Heart left ventricle (tissue), 16 donors: ENCODE measurements at regions not wholly inside any gene's neighbourhood (a gene's known extent, or its start where the extent isn't known, plus 50 kb on each side); places are given as distances from the start of the nearest gene placed in this dataset.

Experiments used
- ATAC-seq, 4 donors: fragments of 200-7000 bp; cut with Tn5 transposase; one replicate each; pipeline ENCODE4 v1.9.1; 2020 to 2022; ENCODE audit warnings: moderate library complexity in 4 of 4, mild to moderate bottlenecking in 3 of 4, moderate number of reproducible peaks in 1 of 4
- DNase-seq, 5 donors: peaks; one replicate each; pipeline ENCODE4 v3.0.0-alpha.2; 2020
- H3K27ac ChIP-seq, 12 donors: fragments of 200-600 bp; sonication (generic) in 4 of 12; one replicate each; pipeline versions ENCODE4 v1.5.0 to v1.8.0; 2016 to 2022; ENCODE audit warnings: mild to moderate bottlenecking in 2 of 12
- H3K27me3 ChIP-seq, 9 donors: fragments of 200-600 bp; sonication (generic) in 2 of 9; one replicate each; pipeline versions ENCODE4 v1.5.1 to v1.8.0; 2016 to 2022; ENCODE audit warnings: mild to moderate bottlenecking in 3 of 9
- H3K36me3 ChIP-seq, 9 donors: fragments of 200-600 bp; sonication (generic) in 2 of 9; one replicate each; pipeline versions ENCODE4 v1.5.0 to v1.8.0; 2018 to 2022; ENCODE audit warnings: mild to moderate bottlenecking in 2 of 9
- H3K4me1 ChIP-seq, 12 donors: fragments of 200-600 bp; sonication (generic) in 4 of 12; one replicate each; pipeline versions ENCODE4 v1.5.0 to v1.8.0; 2016 to 2022; ENCODE audit warnings: mild to moderate bottlenecking in 3 of 12
- H3K4me3 ChIP-seq, 12 donors: fragments of 200-600 bp; sonication (generic) in 4 of 12; one replicate each; pipeline versions ENCODE4 v1.5.0 to v1.8.0; 2017 to 2022; ENCODE audit warnings: mild to moderate bottlenecking in 9 of 12, moderate library complexity in 4 of 12
- H3K9me3 ChIP-seq, 12 donors: fragments of 200-600 bp; sonication (generic) in 4 of 12; one replicate each; pipeline versions ENCODE4 v1.5.0 to v1.8.0; 2016 to 2022; ENCODE audit warnings: mild to moderate bottlenecking in 1 of 12
- POLR2A ChIP-seq, 2 donors: fragments of 450-650 bp; IDR thresholded peaks; one replicate each; pipeline ENCODE4 v1.6.1; 2017; ENCODE audit warnings: antibody characterized with exemption in 2 of 2, mild to moderate bottlenecking in 2 of 2, moderate library complexity in 2 of 2
- WGBS, 4 donors: extraction: QIAGEN DNeasy Blood & Tissue Kit in 2 of 4; methylation state at CpG; one replicate each; pipeline versions ENCODE4 v1.1.5 to v1.1.7; 2013 to 2018; 5-methylcytosine and 5-hydroxymethylcytosine counted together
- intact Hi-C, 10 donors: fragments of 100-400 bp; cut with DNase I; formaldehyde crosslinking; loops; one replicate each; pipeline versions ENCODE4 v1.11.1 to v1.14.2; 2022
- TF ChIP-seq, protein P1 (sequence below), 12 donors: fragments of 200-600 bp; sonication (generic) in 4 of 12; IDR thresholded peaks; one replicate each; pipeline versions ENCODE4 v1.5.0 to v1.8.0; 2018 to 2022; ENCODE audit warnings: antibody characterized with exemption in 12 of 12, mild to moderate bottlenecking in 5 of 12
- donor health status: ischemic (EF 13 %, LVEDD 7.1; RV severe dilation, severe dysfunction).
- donor health status: healthy with polysubstance abuse.
- donor health status: DM: no; HTN: yes; CAD: no.
- donor health status: DM: no; HTN: no; CAD: no.
- donor health status: ischemic (EF 25% LVEDD 6.9; RV normal size, moderate dysfunction).
- donor health status: ischemic (EF 25% LVEDD 5.7; RV mildly dilated, moderate dysfunction).
- donor health status: healthy.
- donor health status: DM: yes; HTN: yes; CAD: no.
- donor health status: ischemic (EF 35%, LVEDD 5.7; RV mildly dilated, moderate dysfunction).
- donor health status: nonischemic (EF 11% LVEDD 7.7; RV severe dilation, severe dysfunction).
- donor health status: DM: yes; HTN: yes; CAD: no.
- donor health status: PGD.
- donor health status: ischemic (EF 29% LVEDD 5.4; RV normal size, mild dysfunction).
- donor health status: nonischemic (EF 23%, LVEDD 6.1; RV moderate dilation, normal function).

DNA sequence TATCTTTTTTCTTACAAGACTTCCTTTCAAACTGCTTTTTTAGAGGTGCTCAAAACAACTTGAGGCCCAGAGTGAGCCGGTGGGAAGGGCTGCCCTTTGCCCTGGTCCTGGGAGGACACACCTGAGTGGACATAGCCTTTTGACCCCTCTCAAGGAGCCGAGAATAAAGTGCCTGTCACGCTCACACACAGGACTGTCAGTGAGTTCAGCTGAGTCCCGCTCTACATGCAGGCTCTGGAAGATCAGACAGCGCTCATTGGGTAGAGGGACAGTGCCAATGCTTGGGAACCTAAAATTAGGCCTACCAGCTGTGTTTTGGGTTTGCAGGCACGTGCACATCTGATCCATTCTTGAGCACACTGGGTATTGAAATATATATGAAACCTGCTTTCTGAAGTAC lies 387.8 kb downstream of the CD83 start:
- WGBS, 4 donors, result 82 to 86% (median 84%) methylated on average over 6 of the region's 6 CpGs
- DNase-seq, result no peak
- TF ChIP-seq POLR2A (IDR thresholded peaks at IDR 0.05), result no peak
- TF ChIP-seq, protein P1, sequence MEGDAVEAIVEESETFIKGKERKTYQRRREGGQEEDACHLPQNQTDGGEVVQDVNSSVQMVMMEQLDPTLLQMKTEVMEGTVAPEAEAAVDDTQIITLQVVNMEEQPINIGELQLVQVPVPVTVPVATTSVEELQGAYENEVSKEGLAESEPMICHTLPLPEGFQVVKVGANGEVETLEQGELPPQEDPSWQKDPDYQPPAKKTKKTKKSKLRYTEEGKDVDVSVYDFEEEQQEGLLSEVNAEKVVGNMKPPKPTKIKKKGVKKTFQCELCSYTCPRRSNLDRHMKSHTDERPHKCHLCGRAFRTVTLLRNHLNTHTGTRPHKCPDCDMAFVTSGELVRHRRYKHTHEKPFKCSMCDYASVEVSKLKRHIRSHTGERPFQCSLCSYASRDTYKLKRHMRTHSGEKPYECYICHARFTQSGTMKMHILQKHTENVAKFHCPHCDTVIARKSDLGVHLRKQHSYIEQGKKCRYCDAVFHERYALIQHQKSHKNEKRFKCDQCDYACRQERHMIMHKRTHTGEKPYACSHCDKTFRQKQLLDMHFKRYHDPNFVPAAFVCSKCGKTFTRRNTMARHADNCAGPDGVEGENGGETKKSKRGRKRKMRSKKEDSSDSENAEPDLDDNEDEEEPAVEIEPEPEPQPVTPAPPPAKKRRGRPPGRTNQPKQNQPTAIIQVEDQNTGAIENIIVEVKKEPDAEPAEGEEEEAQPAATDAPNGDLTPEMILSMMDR (IDR thresholded peaks at IDR 0.05), result no peak
- intact Hi-C loops, result no loop called here
- H3K27me3 ChIP-seq, result no peaks in the 10 kb centered on the region
- H3K4me3 ChIP-seq, result no peak overlapping the region
- H3K9me3 ChIP-seq, result no peaks in the 10 kb centered on the region
- no peaks in the 10 kb centered on the region for H3K4me1 ChIP-seq
- no peaks in the 10 kb centered on the region for H3K36me3 ChIP-seq
- peak in 1 of 4 donors; percentile 42 for ATAC-seq
- no peak overlapping the region for H3K27ac ChIP-seq

DNA sequence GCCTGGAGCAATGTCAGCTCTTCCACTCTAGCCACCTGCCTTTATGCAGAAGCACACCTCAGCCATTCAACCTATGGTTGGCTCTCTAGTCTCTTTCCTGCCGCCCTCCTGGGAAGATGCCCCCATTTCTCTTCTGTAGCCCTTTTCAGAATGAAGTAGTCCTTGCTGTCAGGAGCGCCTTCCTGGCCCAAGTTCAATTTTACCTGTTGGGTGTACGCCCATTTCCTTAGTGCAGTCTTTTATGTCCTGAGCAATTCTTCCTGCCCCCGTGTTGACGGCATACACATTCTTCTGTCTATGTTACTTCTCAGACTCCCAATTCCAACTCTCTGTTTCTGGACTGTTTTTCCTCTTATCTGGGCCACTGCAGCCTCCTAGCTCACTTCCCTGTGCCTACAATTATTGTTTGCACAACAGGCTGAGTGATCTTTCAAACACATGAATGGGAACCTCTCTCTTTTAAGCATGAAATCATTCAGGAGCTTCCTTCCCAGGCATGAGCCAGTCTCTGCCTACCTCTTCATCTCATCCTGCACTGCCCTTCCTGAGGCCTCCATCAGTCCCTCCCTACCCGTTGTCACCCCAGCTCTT lies 389.2 kb downstream of the CD83 start:
- 79 to 87% (median 85%) methylated on average over 6 of the region's 6 CpGs for WGBS, 4 donors
- Histone ChIP-seq H3K4me1 (no peaks in the 10 kb centered on the region), H3K36me3 (no peaks in the 10 kb centered on the region), H3K27ac (no peak overlapping the region), H3K9me3 (no peaks in the 10 kb centered on the region), H3K4me3 (no peak overlapping the region), H3K27me3 (no peaks in the 10 kb centered on the region)
- DNase-seq, result no peak
- ATAC-seq, result no peak
- TF ChIP-seq, protein P1 (IDR thresholded peaks at IDR 0.05), result no peak
- no peak for TF ChIP-seq POLR2A (IDR thresholded peaks at IDR 0.05)
- intact Hi-C loops, result no loop called here

- intact Hi-C loops, result no loop called here
- ATAC-seq (no peak), DNase-seq (no peak)
- WGBS, 4 donors, result 92 to 95% (median 95%) methylated on average over 5 of the region's 5 CpGs
- TF ChIP-seq POLR2A (IDR thresholded peaks at IDR 0.05), result no peak
- TF ChIP-seq, protein P1 (IDR thresholded peaks at IDR 0.05), result no peak
- Histone ChIP-seq H3K9me3 (no peaks in the 10 kb centered on the region), H3K27ac (no peak overlapping the region), H3K4me3 (no peak overlapping the region), H3K27me3 (no peaks in the 10 kb centered on the region), H3K36me3 (no peaks in the 10 kb centered on the region), H3K4me1 (no peaks in the 10 kb centered on the region)
Measured at GRCh38 chr6:14509120-14509519, 391.5 kb downstream of the CD83 start.

- no peaks in the 10 kb centered on the region for H3K9me3 ChIP-seq
- H3K36me3 ChIP-seq, result no peaks in the 10 kb centered on the region
- ATAC-seq (no peak), DNase-seq (no peak)
- no peak overlapping the region for H3K27ac ChIP-seq
- intact Hi-C loops, result no loop called here
- WGBS, 4 donors, result 81 to 88% (median 86%) methylated on average over 6 of the region's 6 CpGs
- no peaks in the 10 kb centered on the region for H3K27me3 ChIP-seq
- no peaks in the 10 kb centered on the region for H3K4me1 ChIP-seq
- TF ChIP-seq POLR2A (IDR thresholded peaks at IDR 0.05), result no peak
- TF ChIP-seq, protein P1 (IDR thresholded peaks at IDR 0.05), result peak in 1 of 12 donors; percentile 31
- H3K4me3 ChIP-seq, result no peak overlapping the region
Measured at GRCh38 chr6:14510038-14510437, 392.5 kb downstream of the CD83 start.
